Fibroblast of skin of back (primary cell): ENCODE measurements at regions not wholly inside any gene's neighbourhood (a gene's known extent, or its start where the extent isn't known, plus 50 kb on each side); places are given as distances from the start of the nearest gene placed in this dataset.
"Not testable (repeated sequence)": the region's sequence is repeated elsewhere in the genome, so short reads cannot be mapped to it uniquely, and the experiment has no call there.

Experiments used
- DNase-seq: peaks from one replicate; pipeline ENCODE4 v3.0.0-alpha.2; 2013

- DNase-seq: no peak
These were observed 500.7 kb upstream of the GBE1 start for GRCh38 chr3:82262193-82262592.

GRCh38 chr3:82261637-82262036 is 500.2 kb upstream of the GBE1 start:
- DNase-seq: no peak

GRCh38 chr3:82261013-82261412 is 499.6 kb upstream of the GBE1 start:
- DNase-seq: no peak

GRCh38 chr3:82259994-82260393 is 498.5 kb upstream of the GBE1 start:
- DNase-seq: no peak

GRCh38 chr3:82240322-82240721 is 478.9 kb upstream of the GBE1 start:
- no peak for DNase-seq

- no peak for DNase-seq
These were observed 474.8 kb upstream of the GBE1 start for GRCh38 chr3:82236257-82236656.

- DNase-seq: no peak
These were observed 468.0 kb upstream of the GBE1 start for GRCh38 chr3:82229397-82229796.

GRCh38 chr3:82224661-82225060 is 463.2 kb upstream of the GBE1 start:
- DNase-seq: no peak

GRCh38 chr3:82222401-82222800 is 461.0 kb upstream of the GBE1 start:
- no peak for DNase-seq

- no peak for DNase-seq
These were observed 456.1 kb upstream of the GBE1 start for GRCh38 chr3:82217571-82217970.

- DNase-seq: no peak
These were observed 446.7 kb upstream of the GBE1 start for GRCh38 chr3:82208002-82208710.

- peak; percentile 57 for DNase-seq
These were observed 440.8 kb upstream of the GBE1 start for GRCh38 chr3:82202269-82202668.

GRCh38 chr3:82201316-82201715 is 439.9 kb upstream of the GBE1 start:
- no peak for DNase-seq

GRCh38 chr3:82198009-82198408 is 436.6 kb upstream of the GBE1 start:
- DNase-seq: no peak

GRCh38 chr3:82196645-82197044 is 435.2 kb upstream of the GBE1 start:
- DNase-seq: no peak

- DNase-seq: no peak
These were observed 433.4 kb upstream of the GBE1 start for GRCh38 chr3:82194870-82195269.

- DNase-seq: no peak
These were observed 424.6 kb upstream of the GBE1 start for GRCh38 chr3:82186017-82186416.

- no peak for DNase-seq
These were observed 417.8 kb upstream of the GBE1 start for GRCh38 chr3:82179291-82179690.

- no peak for DNase-seq
These were observed 416.8 kb upstream of the GBE1 start for GRCh38 chr3:82178291-82178690.

- no peak for DNase-seq
These were observed 416.3 kb upstream of the GBE1 start for GRCh38 chr3:82177774-82178173.

GRCh38 chr3:82165266-82165665 is 403.8 kb upstream of the GBE1 start:
- DNase-seq: no peak

GRCh38 chr3:82163907-82164520 is 402.6 kb upstream of the GBE1 start:
- peak; percentile 16 for DNase-seq

GRCh38 chr3:82157952-82158351 is 396.5 kb upstream of the GBE1 start:
- DNase-seq: peak; percentile 75

GRCh38 chr3:82153892-82154291 is 392.4 kb upstream of the GBE1 start:
- not testable (repeated sequence) for DNase-seq

GRCh38 chr3:82145742-82146141 is 384.3 kb upstream of the GBE1 start:
- DNase-seq: no peak
